MM.1S (cell line): ENCODE measurements at regions not wholly inside any gene's neighbourhood (a gene's known extent, or its start where the extent isn't known, plus 50 kb on each side); places are given as distances from the start of the nearest gene placed in this dataset.

Experiments
- DNase-seq: peaks from one replicate; pipeline ENCODE4 v3.0.0-alpha.2; 2015
- H2AFZ ChIP-seq: fragments of 300-600 bp; sonication (generic); 2 replicates; pipeline ENCODE4 v1.6.0; 2016; ENCODE audit warnings: antibody characterized with exemption, low read length
- H3F3A ChIP-seq: fragments of 300-600 bp; sonication (generic); 2 replicates; pipeline ENCODE4 v1.6.1; 2016; ENCODE audit warnings: mild to moderate bottlenecking, antibody characterized with exemption, low read length, moderate library complexity, mixed read lengths; ENCODE audit not compliant: insufficient read depth
- H3K27ac ChIP-seq: fragments of 300-600 bp; sonication (generic); 2 replicates; pipeline ENCODE4 v1.5.1; 2016; ENCODE audit warnings: mild to moderate bottlenecking, low read length
- H3K27me3 ChIP-seq: fragments of 300-600 bp; sonication (generic); replicated peaks from 2 replicates; pipeline ENCODE4 v1.6.0; 2016; ENCODE audit warnings: low read length; ENCODE audit not compliant: insufficient read depth
- H3K36me3 ChIP-seq: fragments of 300-600 bp; sonication (generic); replicated peaks from 2 replicates; pipeline ENCODE4 v1.6.1; 2016; ENCODE audit warnings: mild to moderate bottlenecking, low read length, mixed read lengths; ENCODE audit not compliant: insufficient read depth
- H3K4me1 ChIP-seq: fragments of 300-600 bp; sonication (generic); 2 replicates; pipeline ENCODE4 v1.6.1; 2016; ENCODE audit warnings: low read length, mixed read lengths
- H3K4me2 ChIP-seq: fragments of 300-600 bp; sonication (generic); 2 replicates; pipeline ENCODE4 v1.6.0; 2016; ENCODE audit warnings: low read depth, low read length
- H3K4me3 ChIP-seq: fragments of 300-600 bp; sonication (generic); 2 replicates; pipeline ENCODE4 v1.5.1; 2016; ENCODE audit warnings: low read length, mixed read lengths
- H3K79me2 ChIP-seq: fragments of 300-600 bp; sonication (generic); 2 replicates; pipeline ENCODE4 v1.6.1; 2016; ENCODE audit warnings: mixed run types, low read length, mixed read lengths
- H3K9ac ChIP-seq: fragments of 300-600 bp; sonication (generic); 2 replicates; pipeline ENCODE4 v1.6.1; 2016; ENCODE audit warnings: low read length, mixed read lengths
- H3K9me2 ChIP-seq: fragments of 300-600 bp; sonication (generic); replicated peaks from 2 replicates; pipeline ENCODE4 v1.6.1; 2016; ENCODE audit warnings: mild to moderate bottlenecking, low read length, mixed read lengths; ENCODE audit not compliant: insufficient read depth
- H3K9me3 ChIP-seq: fragments of 300-600 bp; sonication (generic); replicated peaks from 2 replicates; pipeline ENCODE4 v1.6.1; 2016; ENCODE audit warnings: mild to moderate bottlenecking, low read length, mixed read lengths; ENCODE audit not compliant: insufficient read depth
- H4K20me1 ChIP-seq: fragments of 300-600 bp; sonication (generic); 2 replicates; pipeline ENCODE4 v1.6.1; 2016; ENCODE audit warnings: mild to moderate bottlenecking, low read length, moderate library complexity, mixed read lengths; ENCODE audit not compliant: insufficient read depth
- EZH2 ChIP-seq: fragments of 300-600 bp; sonication (generic); optimal IDR thresholded peaks from 2 replicates; pipeline ENCODE3; 2017; ENCODE audit warnings: low read depth, mild to moderate bottlenecking, antibody characterized with exemption, low read length, mixed read lengths
- EZH2phosphoT487 ChIP-seq: fragments of 300-600 bp; sonication (generic); IDR thresholded peaks from 2 replicates; pipeline ENCODE4 v1.6.1; 2018; ENCODE audit warnings: antibody characterized with exemption, low read length
- TF ChIP-seq, protein P1 (sequence below): fragments of 300-600 bp; sonication (generic); IDR thresholded peaks from 2 replicates; pipeline ENCODE4 v1.5.1; 2016; ENCODE audit warnings: antibody characterized with exemption, low read length, mixed read lengths

DNA sequence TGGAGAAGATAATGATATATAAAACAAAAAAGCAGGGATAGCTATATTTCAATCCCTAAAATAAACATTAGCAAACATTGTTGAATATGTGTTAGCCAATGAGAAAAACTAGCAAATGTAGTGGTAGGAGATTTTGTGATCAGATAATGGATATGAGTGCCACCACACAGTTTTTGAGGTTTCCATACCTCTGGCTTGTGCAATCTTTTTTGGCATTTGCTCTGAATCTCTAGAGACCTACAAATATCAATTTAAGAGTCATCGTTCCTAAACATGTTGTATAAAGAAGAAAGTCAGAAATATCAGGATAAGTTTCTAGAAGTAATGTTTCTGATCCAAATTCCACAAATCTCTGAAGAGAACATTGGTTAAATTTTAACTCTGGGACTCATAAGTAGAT is 308.7 kb downstream of the PDGFC start:
- no peaks in the 10 kb centered on the region for H3F3A ChIP-seq
- H3K36me3 ChIP-seq, result no peaks in the 10 kb centered on the region
- H3K4me3 ChIP-seq, result no peak overlapping the region
- no peaks in the 10 kb centered on the region for H4K20me1 ChIP-seq
- H3K27me3 ChIP-seq, result no peaks in the 10 kb centered on the region
- H3K4me1 ChIP-seq, result no peaks in the 10 kb centered on the region
- H3K9ac ChIP-seq, result no peak overlapping the region
- DNase-seq, result no peak
- H3K9me3 ChIP-seq, result no peaks in the 10 kb centered on the region
- no peaks in the 10 kb centered on the region for H3K9me2 ChIP-seq
- TF ChIP-seq, protein P1, sequence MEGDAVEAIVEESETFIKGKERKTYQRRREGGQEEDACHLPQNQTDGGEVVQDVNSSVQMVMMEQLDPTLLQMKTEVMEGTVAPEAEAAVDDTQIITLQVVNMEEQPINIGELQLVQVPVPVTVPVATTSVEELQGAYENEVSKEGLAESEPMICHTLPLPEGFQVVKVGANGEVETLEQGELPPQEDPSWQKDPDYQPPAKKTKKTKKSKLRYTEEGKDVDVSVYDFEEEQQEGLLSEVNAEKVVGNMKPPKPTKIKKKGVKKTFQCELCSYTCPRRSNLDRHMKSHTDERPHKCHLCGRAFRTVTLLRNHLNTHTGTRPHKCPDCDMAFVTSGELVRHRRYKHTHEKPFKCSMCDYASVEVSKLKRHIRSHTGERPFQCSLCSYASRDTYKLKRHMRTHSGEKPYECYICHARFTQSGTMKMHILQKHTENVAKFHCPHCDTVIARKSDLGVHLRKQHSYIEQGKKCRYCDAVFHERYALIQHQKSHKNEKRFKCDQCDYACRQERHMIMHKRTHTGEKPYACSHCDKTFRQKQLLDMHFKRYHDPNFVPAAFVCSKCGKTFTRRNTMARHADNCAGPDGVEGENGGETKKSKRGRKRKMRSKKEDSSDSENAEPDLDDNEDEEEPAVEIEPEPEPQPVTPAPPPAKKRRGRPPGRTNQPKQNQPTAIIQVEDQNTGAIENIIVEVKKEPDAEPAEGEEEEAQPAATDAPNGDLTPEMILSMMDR, result no peak
- TF ChIP-seq EZH2 (no peak), EZH2phosphoT487 (no peak)
- no peak overlapping the region for H3K27ac ChIP-seq
- H3K4me2 ChIP-seq, result no peak overlapping the region
- H2AFZ ChIP-seq, result no peak overlapping the region
- H3K79me2 ChIP-seq, result no peaks in the 10 kb centered on the region

DNA sequence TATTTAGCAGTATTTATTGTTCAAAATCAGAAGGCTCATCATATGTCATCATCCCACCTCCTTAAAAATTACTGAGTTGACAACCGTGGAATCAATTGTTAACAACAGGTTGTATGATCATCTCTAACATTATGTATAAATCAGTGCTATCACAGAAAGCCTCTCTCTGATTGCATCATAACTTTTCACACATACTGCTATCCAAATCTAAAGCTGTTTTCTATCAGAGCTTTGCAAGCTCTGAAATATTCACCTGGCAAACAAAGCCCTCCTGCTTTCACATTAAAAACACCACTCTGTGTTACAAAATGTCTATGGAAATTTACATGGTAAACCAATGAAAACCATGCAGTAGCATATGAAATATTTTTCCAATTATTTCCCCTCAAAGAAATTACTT is 310.0 kb downstream of the PDGFC start:
- Histone ChIP-seq H3K9me2 (no peaks in the 10 kb centered on the region), H3K4me3 (no peak overlapping the region), H3K79me2 (no peaks in the 10 kb centered on the region), H3F3A (no peaks in the 10 kb centered on the region), H3K9me3 (no peaks in the 10 kb centered on the region), H2AFZ (no peak overlapping the region), H3K4me2 (no peak overlapping the region), H3K4me1 (no peaks in the 10 kb centered on the region), H3K9ac (no peak overlapping the region), H3K27me3 (no peaks in the 10 kb centered on the region), H3K27ac (no peak overlapping the region), H3K36me3 (no peaks in the 10 kb centered on the region), H4K20me1 (no peaks in the 10 kb centered on the region)
- DNase-seq, result no peak
- TF ChIP-seq, protein P1, result no peak
- TF ChIP-seq EZH2phosphoT487, result no peak
- no peak for TF ChIP-seq EZH2

DNA sequence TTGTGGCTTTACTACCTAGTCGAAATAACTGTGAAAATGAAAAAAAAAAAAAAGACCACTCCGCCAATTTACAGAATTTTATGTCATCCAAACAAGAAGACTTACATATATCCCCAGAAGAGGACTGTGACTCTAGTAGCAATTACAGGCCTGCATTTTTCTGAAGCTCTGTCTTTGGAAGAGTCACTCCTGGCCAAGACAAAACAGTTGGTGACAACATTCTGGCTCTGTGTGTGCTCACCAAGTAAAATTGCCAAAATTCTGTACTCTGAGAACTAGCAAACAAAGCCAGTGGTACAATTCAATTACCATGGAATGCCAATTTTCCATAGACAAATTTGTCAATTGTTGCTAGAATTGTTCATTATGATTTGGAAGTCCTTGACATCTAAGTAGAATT is 311.1 kb downstream of the PDGFC start:
- Histone ChIP-seq H3K4me1 (no peaks in the 10 kb centered on the region), H4K20me1 (no peaks in the 10 kb centered on the region), H3K27ac (no peak overlapping the region), H3K27me3 (no peaks in the 10 kb centered on the region), H3K79me2 (no peaks in the 10 kb centered on the region), H3K9me3 (no peaks in the 10 kb centered on the region), H3K36me3 (no peaks in the 10 kb centered on the region), H3K9me2 (no peaks in the 10 kb centered on the region), H3K9ac (no peak overlapping the region), H3K4me2 (no peak overlapping the region), H3F3A (no peaks in the 10 kb centered on the region), H2AFZ (no peak overlapping the region), H3K4me3 (no peak overlapping the region)
- no peak for TF ChIP-seq EZH2phosphoT487
- TF ChIP-seq EZH2, result no peak
- TF ChIP-seq, protein P1, result no peak
- DNase-seq, result no peak
